Epithelial cell of prostate (primary cell): ENCODE measurements at regions not wholly inside any gene's neighbourhood (a gene's known extent, or its start where the extent isn't known, plus 50 kb on each side); places are given as distances from the start of the nearest gene placed in this dataset.

Experiments
- DNase-seq: peaks from one replicate; pipeline ENCODE4 v3.0.0-alpha.2; 2011; ENCODE audit warnings: low read depth, low spot score
- H3K27ac ChIP-seq: fragments of 450-650 bp; 2 replicates; pipeline ENCODE4 v1.5.1; 2017; ENCODE audit warnings: mild to moderate bottlenecking

DNA sequence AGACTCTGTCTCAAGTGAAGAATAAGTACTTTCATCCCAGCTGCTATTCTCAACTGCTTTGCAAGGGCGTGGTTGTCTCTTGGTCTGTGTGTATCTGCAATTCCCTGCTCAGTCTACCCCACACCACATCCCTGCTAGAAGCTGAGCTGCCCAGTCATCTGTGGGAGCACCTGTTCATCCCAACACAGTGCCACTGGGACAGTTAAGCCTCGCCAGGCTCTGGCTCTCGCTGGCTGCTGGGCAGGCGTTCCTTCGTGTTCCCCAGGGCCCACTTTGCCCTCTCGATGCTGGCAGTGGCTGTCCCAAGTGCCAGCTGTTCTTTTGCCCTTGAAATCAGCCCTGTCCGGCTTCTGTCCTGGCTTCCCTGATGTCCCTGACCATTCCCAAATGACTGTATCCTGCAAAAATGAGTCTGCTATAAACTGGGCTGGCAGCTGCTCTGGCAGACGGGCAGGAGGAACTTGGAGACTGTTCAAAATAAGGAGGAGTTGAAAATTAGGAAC is 91.6 kb upstream of the KLHL25 start:
- DNase-seq = no peak
- H3K27ac ChIP-seq = no peak overlapping the region

DNA sequence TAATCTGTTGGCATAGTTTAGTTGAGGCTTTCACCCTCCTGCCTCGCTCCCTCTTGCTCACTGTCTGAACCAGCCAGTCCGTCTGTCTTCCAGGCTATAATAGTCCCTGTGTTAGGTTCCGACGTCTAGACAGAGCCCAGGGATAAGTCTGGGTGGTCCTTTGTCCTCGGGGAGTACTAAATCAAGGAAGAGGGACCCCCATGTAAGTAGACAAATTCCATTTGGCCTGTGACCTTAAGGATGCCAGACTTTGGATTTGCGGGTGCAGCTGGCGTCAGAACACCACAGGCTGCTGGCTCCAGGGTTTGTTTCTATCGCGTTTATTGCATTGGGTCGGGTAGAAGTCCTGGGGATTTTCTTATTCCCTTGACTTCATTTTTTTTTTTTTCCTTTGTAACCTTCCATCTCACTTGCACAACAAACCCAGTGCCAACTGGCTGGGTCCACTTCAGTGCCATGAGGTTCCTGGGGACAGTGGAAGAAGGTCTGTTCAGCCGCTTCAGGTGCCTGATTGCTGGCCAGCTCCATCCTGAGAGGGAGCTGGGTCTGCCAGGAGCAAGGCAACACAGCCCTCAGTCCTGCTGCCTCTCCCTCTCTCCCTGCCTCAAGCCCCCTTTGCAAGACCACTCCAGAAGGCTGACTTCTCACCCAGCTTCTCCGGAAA is 95.4 kb upstream of the KLHL25 start:
- no peak for DNase-seq
- H3K27ac ChIP-seq = no peak overlapping the region

DNA sequence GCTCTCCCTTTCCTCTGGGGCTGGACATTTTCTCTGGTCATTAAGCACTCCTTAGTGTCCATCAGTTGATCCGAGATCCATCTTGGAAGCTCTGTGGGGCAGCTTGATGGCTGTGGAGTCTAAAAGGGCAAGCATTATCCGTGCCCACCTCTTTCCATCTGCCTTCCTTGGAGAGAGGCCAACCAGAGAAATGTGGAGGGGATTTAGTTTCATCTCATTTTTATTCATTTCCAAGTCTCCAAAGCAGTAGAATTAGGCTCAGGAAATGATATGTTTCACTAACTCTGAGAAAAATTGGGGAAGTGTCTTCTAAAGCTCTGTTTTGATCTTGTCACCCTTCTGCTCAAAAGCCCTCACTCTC is 95.9 kb upstream of the KLHL25 start:
- no peak overlapping the region for H3K27ac ChIP-seq
- no peak for DNase-seq

DNA sequence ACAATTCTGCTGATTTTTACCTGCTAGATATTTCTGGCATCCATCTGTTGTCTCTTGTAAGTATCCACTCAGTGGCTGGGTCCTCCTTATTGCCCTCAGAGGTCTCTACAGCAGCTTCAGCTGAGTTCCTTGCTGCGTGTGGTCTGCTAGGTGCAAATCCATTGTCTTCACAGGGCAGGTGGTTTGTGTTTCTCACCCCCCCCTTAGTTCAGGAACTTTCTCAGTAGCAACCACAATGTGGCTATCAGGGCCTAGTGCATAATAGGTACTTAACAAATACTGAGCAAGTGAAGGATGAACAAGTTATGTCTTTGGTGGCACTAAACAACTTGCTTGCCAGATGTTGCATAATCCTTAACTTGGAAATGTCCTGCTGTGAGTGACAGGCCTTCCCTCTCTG is 96.7 kb upstream of the KLHL25 start:
- DNase-seq = no peak
- no peak overlapping the region for H3K27ac ChIP-seq

DNA sequence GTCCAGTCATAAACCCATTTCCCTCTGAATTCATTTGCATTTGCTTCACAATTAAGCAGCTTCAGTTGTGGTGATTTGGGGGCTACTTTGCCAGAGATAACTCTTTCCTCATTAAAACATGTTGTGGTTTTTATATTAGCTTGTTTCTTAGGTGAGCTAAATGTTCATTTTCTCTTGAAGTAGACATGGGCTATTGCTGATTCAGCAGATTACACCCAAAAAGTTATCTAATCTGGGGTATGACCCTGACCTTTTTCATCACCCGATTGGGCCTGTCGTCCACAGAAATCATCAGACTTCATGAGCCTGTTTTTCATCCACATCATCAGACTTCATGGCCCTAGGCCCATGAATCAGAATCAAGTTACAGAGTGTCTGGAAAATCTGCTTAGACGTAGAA is 97.5 kb upstream of the KLHL25 start:
- DNase-seq = no peak
- H3K27ac ChIP-seq = no peak overlapping the region

DNA sequence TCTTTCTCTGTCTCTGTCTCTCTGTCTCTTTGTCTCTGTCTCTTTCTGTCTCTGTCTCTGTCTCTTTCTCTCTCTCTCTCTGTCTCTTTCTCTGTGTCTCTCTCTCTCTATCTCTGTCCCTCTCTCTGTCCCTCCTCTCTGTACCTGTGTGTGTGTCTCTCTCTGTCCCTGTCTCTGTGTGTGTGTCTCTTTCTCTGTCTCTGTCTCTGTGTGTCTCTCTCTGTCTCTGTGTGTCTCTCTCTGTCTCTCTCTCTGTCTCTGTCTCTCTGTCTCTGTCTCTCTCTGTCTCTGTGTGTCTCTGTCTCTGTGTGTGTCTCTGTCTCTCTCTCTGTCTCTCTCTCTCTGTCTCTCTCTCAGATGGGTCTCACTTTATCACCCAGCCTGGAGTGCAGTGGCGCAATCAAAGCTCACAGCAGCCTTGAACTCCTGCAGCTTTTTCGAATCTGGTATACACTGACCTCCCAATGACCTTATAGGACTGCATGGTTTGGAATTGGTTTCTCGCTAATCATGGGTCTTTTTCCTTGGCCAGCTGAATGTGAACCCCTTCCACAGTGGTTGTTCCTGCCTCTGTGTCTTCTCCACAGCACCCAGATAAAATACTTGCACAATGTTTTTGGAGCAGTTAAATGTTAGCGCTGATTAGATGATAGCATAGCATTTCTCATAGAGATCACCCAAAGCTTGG is 102.6 kb upstream of the KLHL25 start:
- H3K27ac ChIP-seq = no peak overlapping the region
- DNase-seq = no peak

DNA sequence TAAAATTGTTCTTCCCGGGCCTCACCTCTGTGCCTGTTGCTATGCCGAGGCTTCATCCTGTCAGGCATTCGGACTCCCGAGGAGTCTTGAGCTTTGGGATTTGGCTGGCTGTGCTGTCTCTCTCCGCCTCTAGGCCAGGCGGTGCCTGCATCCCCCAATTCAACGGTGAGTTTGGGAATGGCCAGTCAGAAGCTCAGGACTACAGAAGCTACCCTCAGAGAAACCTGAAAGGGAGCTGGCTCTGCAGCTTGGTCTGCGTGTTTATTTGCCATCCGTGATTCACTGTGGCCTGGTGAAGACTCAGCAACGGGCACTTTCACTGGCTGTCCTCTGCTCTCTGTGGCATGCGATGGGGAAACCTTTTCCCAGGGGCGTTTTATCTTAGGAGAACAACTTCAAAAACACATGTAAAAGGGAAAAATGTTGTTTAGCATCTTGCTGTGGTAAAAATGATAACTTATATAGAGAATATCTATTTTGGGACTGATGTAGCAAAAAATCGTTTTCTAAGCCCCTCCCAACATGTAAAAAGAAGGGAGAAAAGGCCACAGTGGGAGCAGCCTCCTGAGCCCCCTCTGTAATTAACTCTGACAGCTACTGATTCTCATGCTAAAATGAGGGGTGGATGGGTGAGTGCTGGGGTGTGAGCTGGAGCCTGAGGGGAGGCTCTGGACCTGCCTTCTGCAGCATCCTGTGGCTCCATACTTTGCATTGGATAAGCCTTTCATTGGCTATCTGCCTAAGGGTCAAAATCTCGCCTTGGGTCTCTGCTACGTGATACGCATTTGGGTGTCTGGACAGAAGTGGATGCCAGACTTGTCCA is 103.4 kb upstream of the KLHL25 start:
- no peak for DNase-seq
- no peak overlapping the region for H3K27ac ChIP-seq

DNA sequence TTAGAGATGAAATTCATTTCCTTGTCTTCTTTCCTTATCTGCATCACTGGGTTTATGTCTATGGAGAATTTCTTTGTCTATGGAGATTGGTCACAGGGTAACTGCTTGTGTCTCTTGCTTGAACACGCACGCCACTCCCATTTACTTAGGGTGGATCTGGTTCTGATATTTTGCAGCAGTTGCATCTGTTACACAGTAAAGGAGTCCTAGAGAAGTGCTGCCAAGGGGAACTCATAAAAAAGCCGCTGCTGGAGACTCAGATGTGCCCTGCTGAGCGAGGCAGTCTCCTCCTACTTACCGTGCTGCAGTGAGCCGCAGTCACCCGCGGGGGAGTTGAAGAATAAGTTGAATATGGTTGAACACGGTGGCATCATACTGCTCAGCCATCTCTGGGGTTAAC is 105.2 kb upstream of the KLHL25 start:
- H3K27ac ChIP-seq = no peak overlapping the region
- no peak for DNase-seq

DNA sequence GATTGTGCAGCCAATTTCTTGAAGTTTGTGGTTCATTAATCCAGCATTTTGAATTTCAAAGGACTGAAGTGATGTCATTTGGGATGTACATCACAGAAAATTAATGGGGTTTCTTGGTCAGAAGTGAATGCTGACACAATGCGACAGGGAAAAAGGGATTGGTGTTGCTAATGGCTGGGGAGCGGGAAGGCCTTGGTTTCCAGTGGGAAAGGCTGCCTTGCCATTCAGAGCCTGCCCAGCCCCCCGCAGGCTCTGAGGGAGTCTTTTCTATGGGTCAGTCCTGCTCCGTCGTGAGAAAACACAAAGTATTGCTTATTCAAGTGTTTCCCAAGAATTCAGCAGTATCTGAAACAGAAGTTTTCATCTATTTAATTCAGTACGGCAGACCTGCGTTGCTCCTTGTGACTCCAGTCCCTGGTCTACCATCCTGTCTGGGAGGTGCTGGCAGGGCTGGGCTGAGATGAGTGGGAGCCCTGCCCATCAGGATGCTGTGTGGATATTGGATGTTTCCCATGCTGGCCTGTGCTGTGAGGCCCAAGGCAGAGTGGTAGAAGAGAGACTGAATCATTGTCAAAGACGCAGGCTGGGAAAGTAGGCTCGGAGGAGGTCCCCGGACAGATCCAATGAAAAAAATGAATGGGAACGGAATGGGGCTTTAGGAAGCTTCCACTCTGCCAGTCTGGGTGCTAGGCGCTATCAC is 111.2 kb upstream of the KLHL25 start:
- no peak for DNase-seq
- no peak overlapping the region for H3K27ac ChIP-seq

DNA sequence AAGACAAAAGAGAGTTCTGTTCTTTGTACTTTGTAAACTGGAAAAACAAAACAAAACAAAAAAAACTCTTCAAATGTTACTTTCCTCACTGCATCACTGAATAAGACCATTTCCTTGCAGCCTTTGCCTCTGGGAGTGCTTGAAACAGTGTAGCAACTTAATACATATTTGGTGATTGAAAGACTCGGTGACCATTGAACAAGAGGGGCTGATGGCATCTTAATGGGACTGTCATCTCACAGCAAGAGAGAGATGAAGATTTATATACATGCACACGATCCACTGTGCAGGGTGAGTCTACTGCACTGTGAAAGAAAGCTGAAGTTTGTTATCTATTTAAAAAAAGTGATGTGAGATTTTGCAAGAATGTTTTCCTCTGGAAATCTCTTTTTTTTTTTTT is 111.9 kb upstream of the KLHL25 start:
- no peak for DNase-seq
- H3K27ac ChIP-seq = no peak overlapping the region

DNA sequence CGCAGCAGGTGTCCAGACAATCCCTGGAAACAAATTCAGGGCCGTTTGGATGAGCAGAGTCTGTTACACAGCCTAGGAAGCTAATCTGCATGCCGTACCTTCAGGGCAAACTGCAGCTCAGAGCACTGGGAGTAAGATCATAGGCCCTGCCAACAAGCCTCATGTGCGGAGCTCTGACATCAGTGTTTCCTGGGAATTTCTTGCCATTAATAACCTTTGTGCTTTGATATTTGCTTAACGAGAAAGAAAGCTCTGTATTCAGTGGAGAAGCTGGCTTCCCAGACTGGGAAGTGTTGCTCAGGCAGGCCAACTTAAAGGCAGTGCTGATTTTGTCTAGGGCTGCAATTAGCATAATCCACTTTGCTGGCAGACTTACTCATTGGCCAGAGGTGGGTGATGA is 116.1 kb upstream of the KLHL25 start:
- no peak for DNase-seq
- no peak overlapping the region for H3K27ac ChIP-seq

DNA sequence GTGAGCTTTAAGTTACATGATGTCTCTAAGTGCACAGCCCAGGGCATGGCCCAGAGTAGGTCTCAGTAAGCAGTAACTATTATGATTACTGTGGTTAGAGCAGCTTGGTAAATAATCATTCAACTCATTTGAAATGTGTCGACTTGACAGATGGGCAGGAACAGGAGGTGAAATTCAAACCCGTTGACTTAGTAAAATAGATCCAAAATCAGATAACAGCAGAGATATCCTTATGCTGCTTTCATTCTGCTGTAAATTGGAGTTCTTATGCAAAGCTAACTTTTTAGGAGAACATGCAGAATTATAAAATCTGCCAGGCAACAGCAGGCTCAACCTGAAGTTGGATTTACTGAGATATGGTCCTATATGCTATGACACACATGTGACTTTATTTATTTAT is 118.7 kb upstream of the KLHL25 start:
- DNase-seq = no peak
- H3K27ac ChIP-seq = no peak overlapping the region

DNA sequence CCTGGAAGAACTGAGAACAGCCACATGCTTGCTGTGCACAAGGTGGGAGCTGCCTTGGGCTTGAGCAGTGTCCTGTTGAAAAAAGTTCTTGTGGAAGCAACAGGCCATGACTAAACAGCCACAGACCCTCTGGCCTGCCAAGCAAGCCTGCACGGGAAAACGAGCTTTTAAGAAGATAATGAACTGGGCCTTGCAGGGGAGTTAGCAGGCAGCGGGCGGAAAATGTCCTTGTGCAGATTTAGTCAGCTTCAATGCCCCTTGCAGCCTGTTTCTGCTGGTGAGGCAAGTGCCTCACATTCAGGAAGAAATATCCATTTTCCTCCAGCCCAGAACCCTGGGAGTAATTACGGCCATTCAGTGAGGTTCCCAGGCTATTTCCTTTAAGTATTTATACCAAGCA is 126.2 kb upstream of the KLHL25 start:
- DNase-seq = no peak
- no peak overlapping the region for H3K27ac ChIP-seq

DNA sequence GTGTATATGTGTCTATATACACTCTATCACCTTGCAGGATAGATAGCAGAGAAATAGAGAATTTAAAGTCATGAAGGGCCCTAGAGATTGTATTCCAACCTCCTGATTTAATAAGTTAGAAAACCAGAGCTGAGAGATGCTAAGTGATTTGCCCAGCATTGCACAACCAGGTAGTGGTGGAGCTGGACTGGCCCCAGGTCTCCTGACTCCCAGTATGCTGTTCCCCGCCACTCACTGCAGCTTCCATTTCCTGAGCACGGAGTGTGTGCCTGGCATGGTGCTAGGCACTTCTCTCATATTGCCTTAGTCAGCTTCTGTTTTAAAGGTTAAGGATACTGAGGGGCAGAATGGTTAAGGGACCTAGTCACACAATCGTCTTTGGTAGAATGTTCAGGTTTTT is 129.4 kb upstream of the KLHL25 start:
- DNase-seq = no peak
- H3K27ac ChIP-seq = no peak overlapping the region

DNA sequence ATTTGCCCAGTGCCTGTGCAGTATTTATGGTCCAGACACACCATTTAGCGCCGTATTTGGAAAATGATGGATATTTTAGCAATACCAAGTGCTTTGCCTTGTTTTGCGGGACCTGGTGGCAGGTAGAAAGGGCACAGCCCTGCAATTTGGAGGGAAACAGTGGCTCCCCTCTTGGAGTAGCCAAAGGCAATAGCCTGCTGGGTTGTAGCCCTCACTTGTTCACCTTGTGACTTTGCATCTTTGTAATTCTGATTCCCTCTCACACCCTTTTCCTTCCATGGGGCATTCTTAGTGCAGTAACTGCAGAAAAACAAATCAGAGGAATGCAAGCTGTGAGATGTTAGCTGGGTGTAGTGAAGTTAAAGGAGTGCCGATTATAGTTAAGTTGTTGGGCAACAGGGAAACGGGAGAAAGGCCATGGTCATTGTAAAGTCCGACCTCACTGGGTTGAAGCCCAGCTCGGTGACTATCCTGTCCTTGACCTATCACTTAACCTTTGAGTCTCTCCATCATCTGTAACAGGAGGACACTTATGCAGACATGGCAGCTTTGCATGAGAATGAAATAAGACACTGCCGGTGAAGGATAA is 131.0 kb upstream of the KLHL25 start:
- H3K27ac ChIP-seq = no peak overlapping the region
- no peak for DNase-seq

DNA sequence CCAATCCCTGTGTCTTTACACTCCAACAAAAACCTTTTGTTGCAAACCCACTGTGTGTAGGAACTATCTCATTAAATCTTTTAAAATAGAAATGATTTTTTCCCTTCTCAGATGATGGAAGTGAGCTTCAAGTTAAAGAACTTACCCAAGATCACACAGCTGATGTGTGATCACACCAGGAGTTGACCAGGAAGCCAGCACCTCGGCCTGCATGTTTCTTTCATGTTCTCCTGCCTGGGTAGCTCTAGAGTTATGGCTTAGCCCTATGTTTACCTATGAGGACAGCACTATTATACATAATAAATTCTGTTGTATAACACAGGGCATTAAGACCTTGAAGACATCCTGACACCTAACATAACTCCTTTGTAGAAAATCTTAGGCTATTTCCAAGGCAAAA is 132.1 kb upstream of the KLHL25 start:
- no peak for DNase-seq
- no peak overlapping the region for H3K27ac ChIP-seq

DNA sequence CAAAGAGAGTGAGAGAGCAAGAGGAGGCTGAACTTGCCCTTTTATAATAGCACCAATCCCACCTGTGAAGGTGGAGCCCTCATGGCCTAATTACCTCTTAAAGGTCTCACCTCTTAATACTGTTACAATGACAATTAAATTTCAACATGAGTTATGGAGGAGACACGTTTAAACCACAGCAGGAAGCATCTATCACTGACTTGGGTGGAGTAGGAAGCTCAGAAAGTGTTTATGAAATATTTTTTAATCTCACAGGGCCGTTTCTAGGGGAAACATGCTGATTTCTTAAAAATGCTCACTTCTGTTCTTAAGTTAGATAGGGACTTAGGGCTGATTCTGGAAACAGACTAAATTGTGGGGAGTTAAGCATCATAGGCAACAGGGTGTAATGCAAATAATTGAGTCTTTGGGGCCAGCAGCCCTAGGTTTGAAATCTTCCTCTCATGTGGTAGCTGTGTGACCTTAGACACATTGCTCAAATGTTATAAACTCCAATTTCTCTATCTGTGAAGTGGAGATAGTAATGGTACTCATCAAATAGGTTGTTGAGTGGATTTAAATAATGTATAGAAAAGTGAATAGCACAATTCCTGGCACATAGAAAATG is 133.3 kb upstream of the KLHL25 start:
- H3K27ac ChIP-seq = no peak overlapping the region
- no peak for DNase-seq

DNA sequence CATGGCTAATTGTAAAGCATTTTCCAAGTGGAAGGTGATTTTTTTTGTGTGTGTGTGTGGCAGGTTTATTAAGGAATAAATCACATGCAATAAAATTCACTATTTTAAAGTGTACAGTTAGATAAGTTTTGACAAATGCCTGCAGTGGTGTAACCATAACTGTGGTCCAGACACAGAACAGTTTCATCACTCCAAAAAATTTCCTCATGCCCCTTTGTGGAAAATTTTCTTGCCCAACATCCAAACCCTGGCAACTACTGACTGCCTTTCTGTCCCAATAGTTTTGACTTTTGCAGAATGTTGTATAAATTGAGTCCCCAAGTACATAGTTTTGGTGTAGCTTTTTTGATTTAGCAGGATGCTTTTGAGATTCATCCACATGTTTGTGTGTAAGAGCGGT is 135.1 kb upstream of the KLHL25 start:
- no peak overlapping the region for H3K27ac ChIP-seq
- no peak for DNase-seq

DNA sequence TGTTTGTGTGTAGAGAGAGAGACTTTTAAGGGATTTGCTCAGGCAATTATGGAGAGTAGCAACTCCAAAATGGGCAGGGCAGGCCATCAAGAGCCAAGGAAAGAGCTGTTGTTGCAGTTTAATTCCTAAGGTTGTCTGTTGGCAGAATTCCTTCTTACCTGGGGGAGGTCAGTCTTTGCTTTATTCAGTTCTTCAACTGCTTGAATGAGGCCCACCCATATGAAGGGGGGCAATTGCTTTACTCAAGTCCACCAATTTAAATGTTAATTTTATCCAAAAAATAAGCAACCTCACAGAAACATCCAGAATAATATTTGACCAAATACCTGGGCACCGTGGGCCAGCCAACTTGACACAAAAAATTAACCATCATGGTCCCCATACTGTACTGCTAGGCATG is 137.7 kb upstream of the KLHL25 start:
- DNase-seq = no peak
- H3K27ac ChIP-seq = no peak overlapping the region

DNA sequence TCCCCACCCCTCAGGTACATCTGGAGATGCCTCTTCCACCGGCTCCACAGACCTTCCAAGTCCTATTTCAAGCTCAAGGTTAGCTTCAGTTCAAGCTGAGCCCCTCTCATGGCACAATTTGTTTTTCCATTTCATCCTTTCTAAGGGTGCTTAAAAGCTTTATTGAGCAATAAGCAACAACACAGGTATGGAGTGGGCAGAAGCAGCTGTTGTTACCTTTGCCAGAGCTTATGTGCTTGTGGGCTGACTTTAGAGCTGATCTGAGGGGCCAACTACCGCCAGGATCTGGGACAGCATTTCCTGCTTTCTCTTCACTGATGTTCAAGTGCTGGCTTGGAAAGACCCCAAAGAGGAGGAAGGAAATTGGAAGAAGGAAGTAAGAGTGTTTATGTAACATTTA is 140.0 kb upstream of the KLHL25 start:
- no peak for DNase-seq
- H3K27ac ChIP-seq = no peak overlapping the region
